Sigmoid colon (tissue), 6 donors: ENCODE measurements at regions not wholly inside any gene's neighbourhood (a gene's known extent, or its start where the extent isn't known, plus 50 kb on each side); places are given as distances from the start of the nearest gene placed in this dataset.
"Not testable (repeated sequence)": the region's sequence is repeated elsewhere in the genome, so short reads cannot be mapped to it uniquely, and the experiment has no call there.

Source experiments
- DNase-seq: peaks from one replicate; pipeline ENCODE4 v3.0.0-alpha.2; 2019
- H3K27ac ChIP-seq, 4 donors: fragments of 200-600 bp; sonication (generic); one replicate each; pipeline ENCODE4 v1.5.1; 2016 to 2019; ENCODE audit warnings: mild to moderate bottlenecking in 1 of 4
- H3K27me3 ChIP-seq, 3 donors: fragments of 200-600 bp; sonication (generic); one replicate each; pipeline ENCODE4 v1.5.1; 2019; ENCODE audit warnings: mild to moderate bottlenecking in 1 of 3
- H3K36me3 ChIP-seq, 4 donors: fragments of 200-600 bp; sonication (generic); one replicate each; pipeline ENCODE4 v1.5.1; 2016 to 2019
- H3K4me1 ChIP-seq, 4 donors: fragments of 200-600 bp; sonication (generic); one replicate each; pipeline ENCODE4 v1.5.1; 2017 to 2019
- H3K4me3 ChIP-seq, 4 donors: fragments of 200-600 bp; sonication (generic); one replicate each; pipeline ENCODE4 v1.5.1; 2017 to 2019; ENCODE audit warnings: mild to moderate bottlenecking in 2 of 4, moderate library complexity in 1 of 4
- H3K9me3 ChIP-seq, 4 donors: fragments of 200-600 bp in 3 of 4; sonication (generic) in 3 of 4; one replicate each; pipeline versions ENCODE4 v1.5.1 to v1.6.1; 2013 to 2019
- EP300 ChIP-seq, 4 donors: sonication (generic); formaldehyde crosslinking; IDR thresholded peaks; one replicate each; pipeline ENCODE4 v1.6.1; 2017; ENCODE audit warnings: antibody characterized with exemption in 4 of 4
- POLR2A ChIP-seq, 2 donors: fragments of 450-650 bp; IDR thresholded peaks; one replicate each; pipeline ENCODE4 v1.6.1; 2016; ENCODE audit warnings: antibody characterized with exemption in 2 of 2, mild to moderate bottlenecking in 2 of 2, moderate library complexity in 2 of 2
- POLR2AphosphoS5 ChIP-seq, 4 donors: sonication (generic); formaldehyde crosslinking; IDR thresholded peaks; one replicate each; pipeline ENCODE4 v1.6.1; 2017; ENCODE audit warnings: antibody characterized with exemption in 4 of 4
- WGBS, 2 donors: extraction: QIAGEN DNeasy Blood & Tissue Kit; methylation state at CpG; one replicate each; pipeline ENCODE4 v1.1.7; 2013; 5-methylcytosine and 5-hydroxymethylcytosine counted together
- intact Hi-C: fragments of 100-400 bp; cut with DNase I; formaldehyde crosslinking; loops from one replicate; pipeline ENCODE4 v1.15.1; 2023
- TF ChIP-seq, protein P1 (sequence below), 4 experiments: fragments of 450-650 bp in 3 of 4; fragments of 200-600 bp in 1 of 4; IDR thresholded peaks; one replicate each; pipeline ENCODE4 v1.5.1; 2016 to 2019; ENCODE audit warnings: antibody characterized with exemption in 4 of 4, mild to moderate bottlenecking in 3 of 4, moderate library complexity in 2 of 4
- donor health status: healthy with polysubstance abuse.
- donor health status: healthy.

DNA sequence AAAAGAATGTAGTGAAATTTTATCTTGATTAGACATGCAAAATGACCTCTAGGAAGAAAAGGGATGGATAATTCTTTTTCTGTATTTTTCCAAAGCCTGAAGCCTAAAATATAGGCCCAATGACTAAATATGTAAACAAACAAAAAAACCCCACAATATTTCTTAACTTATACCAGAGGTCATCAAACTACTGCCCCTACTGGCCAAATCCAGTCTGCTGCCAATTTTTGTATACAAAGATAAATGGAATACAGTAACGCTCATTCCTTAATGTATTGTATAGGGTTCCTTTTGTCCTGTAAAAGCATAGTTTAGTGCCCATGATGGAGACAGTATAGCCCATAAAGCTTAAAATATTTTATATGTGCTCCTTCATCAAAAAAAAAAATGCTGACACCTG, 145.7 kb upstream of the ALG10 start:
- peaks cover 0 to 2% (median 0%) of the 10 kb centered on the region in 4 donors for H3K9me3 ChIP-seq
- H3K36me3 ChIP-seq: no peaks in the 10 kb centered on the region
- H3K27ac ChIP-seq: no peak overlapping the region
- no peaks in the 10 kb centered on the region for H3K27me3 ChIP-seq
- DNase-seq: no peak
- H3K4me3 ChIP-seq: no peak overlapping the region
- WGBS, 2 donors: 46 to 98% methylated on average over 1 of the region's 1 CpG
- intact Hi-C loops: no loop called here
- TF ChIP-seq EP300 (IDR thresholded peaks at IDR 0.05) (no peak), POLR2A (IDR thresholded peaks at IDR 0.05) (no peak), POLR2AphosphoS5 (IDR thresholded peaks at IDR 0.05) (no peak)
- TF ChIP-seq, protein P1, sequence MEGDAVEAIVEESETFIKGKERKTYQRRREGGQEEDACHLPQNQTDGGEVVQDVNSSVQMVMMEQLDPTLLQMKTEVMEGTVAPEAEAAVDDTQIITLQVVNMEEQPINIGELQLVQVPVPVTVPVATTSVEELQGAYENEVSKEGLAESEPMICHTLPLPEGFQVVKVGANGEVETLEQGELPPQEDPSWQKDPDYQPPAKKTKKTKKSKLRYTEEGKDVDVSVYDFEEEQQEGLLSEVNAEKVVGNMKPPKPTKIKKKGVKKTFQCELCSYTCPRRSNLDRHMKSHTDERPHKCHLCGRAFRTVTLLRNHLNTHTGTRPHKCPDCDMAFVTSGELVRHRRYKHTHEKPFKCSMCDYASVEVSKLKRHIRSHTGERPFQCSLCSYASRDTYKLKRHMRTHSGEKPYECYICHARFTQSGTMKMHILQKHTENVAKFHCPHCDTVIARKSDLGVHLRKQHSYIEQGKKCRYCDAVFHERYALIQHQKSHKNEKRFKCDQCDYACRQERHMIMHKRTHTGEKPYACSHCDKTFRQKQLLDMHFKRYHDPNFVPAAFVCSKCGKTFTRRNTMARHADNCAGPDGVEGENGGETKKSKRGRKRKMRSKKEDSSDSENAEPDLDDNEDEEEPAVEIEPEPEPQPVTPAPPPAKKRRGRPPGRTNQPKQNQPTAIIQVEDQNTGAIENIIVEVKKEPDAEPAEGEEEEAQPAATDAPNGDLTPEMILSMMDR (IDR thresholded peaks at IDR 0.05): no peak
- no peaks in the 10 kb centered on the region for H3K4me1 ChIP-seq

DNA sequence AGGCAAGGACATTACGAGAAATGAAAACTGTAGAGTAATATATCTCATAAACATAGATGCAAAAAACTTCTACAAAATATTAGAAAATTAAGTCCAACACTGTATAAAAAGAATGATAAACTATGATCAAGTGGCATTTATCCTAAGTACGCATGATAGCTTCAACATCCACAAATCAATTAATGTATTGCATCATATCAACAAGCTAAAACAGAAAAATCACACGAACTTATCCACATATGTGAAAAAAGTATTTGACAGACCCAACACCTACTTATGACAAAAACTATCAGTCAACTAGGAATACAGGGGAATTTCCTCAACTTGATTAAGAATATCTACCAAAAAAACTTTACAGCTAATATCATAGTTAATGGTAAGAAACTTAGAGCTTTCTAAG, 129.9 kb upstream of the ALG10 start:
- TF ChIP-seq POLR2AphosphoS5 (IDR thresholded peaks at IDR 0.05) (no peak), POLR2A (IDR thresholded peaks at IDR 0.05) (no peak), EP300 (IDR thresholded peaks at IDR 0.05) (no peak)
- TF ChIP-seq, protein P1 (IDR thresholded peaks at IDR 0.05): no peak
- Histone ChIP-seq H3K9me3 (peaks cover 0 to 4% (median 0%) of the 10 kb centered on the region in 4 donors), H3K27me3 (no peaks in the 10 kb centered on the region), H3K4me3 (no peak overlapping the region), H3K4me1 (no peaks in the 10 kb centered on the region), H3K36me3 (no peaks in the 10 kb centered on the region), H3K27ac (no peak overlapping the region)
- 85 to 86% methylated on average over 3 of the region's 3 CpGs for WGBS, 2 donors
- DNase-seq: no peak
- intact Hi-C loops: no loop called here

DNA sequence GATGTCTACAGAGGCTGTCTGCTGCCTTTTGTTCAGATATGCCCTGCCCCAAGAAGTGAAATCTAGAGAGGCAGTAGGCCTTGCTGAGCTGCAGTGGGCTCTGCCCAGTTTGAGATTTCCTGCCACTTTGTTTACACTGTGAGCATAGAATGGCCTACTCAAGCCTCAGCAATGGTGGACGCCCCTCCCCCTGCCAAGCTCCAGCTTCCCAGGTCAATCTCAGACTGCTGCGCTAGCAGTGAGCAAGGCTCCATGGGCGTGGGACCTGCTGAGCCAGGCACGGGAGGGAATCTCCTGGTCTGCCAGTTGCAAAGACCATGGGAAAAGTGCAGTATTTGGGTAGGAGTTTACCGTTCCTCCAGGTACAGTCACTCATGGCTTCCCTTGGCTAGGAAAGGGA, 101.8 kb upstream of the ALG10 start:
- H3K4me1 ChIP-seq, H3K9me3 ChIP-seq, H3K27me3 ChIP-seq, intact Hi-C loops, H3K27ac ChIP-seq, H3K4me3 ChIP-seq, DNase-seq, H3K36me3 ChIP-seq: not testable (repeated sequence)
- 77 to 85% methylated on average over 5 of the region's 5 CpGs for WGBS, 2 donors

DNA sequence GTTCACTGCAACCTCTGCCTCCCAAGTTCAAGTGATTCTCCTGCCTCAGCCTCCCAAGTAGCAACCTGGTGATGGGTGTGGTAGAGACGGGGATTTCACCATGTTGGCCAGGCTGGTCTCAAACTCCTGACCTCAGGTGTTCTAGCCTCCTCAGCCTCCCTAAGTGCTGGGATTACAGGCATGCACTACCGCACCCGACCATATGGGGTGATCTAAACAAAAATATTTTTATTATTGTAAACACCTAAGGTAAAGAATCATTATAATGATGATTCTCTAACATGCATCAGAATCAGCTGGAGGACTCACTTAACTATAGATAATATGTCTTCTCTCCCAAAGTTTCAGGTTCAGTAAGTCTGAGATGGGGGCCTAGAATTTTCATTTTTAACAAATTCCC, 96.2 kb upstream of the ALG10 start:
- 71 to 91% methylated on average over 3 of the region's 3 CpGs for WGBS, 2 donors
- TF ChIP-seq EP300 (IDR thresholded peaks at IDR 0.05): no peak
- no peak for TF ChIP-seq POLR2A (IDR thresholded peaks at IDR 0.05)
- no peak for TF ChIP-seq POLR2AphosphoS5 (IDR thresholded peaks at IDR 0.05)
- TF ChIP-seq, protein P1 (IDR thresholded peaks at IDR 0.05): no peak
- Histone ChIP-seq H3K9me3 (peaks cover 0 to 2% (median 0%) of the 10 kb centered on the region in 4 donors), H3K36me3 (no peaks in the 10 kb centered on the region), H3K4me3 (no peak overlapping the region), H3K27ac (no peak overlapping the region), H3K4me1 (no peaks in the 10 kb centered on the region), H3K27me3 (no peaks in the 10 kb centered on the region)
- intact Hi-C loops: no loop called here
- DNase-seq: no peak

DNA sequence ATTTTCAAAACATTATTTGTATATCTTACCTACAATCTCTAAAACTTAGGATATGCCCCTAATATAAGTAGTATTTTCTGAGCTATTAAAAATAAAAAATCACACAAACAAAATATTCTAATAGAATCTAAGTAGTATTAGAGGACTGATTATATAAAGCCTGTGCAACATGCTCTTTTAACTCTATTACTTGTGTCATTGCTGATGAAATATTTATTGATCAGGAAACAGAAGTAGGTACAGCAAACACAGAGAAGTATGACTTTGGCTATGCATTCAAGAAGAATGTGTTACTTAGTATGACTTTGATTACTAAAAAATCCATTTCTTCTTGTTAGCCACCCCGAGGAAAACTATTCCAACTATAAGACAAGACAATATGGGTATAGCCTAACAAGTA, 84.6 kb upstream of the ALG10 start:
- H3K4me3 ChIP-seq, H3K4me1 ChIP-seq, intact Hi-C loops, H3K9me3 ChIP-seq, H3K27ac ChIP-seq, DNase-seq, H3K27me3 ChIP-seq, H3K36me3 ChIP-seq: not testable (repeated sequence)
- WGBS, 2 donors: 82 to 86% methylated on average over 1 of the region's 1 CpG

DNA sequence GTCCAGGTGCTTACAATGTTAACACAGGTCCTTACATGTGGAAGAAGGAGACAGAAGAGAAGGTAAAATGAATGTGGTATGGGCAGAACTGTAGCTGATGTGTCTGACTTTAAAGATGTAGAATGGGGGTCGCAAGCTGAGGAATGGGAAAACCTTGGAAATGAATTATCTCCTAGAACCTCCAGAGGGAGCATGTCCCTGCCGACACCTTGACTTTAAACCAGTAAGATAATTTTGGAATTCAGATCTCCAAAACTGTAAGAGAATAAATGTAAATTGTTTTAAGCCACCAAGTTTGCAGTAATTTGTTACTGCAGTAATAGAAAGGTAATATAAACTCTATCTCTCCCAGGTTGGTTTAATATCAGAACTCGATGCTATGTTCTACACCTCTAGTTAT, 80.1 kb upstream of the ALG10 start:
- no peak overlapping the region for H3K4me3 ChIP-seq
- no peak for DNase-seq
- no peak overlapping the region for H3K27ac ChIP-seq
- intact Hi-C loops: no loop called here
- H3K9me3 ChIP-seq: no peaks in the 10 kb centered on the region
- H3K36me3 ChIP-seq: no peaks in the 10 kb centered on the region
- no peaks in the 10 kb centered on the region for H3K27me3 ChIP-seq
- TF ChIP-seq POLR2AphosphoS5 (IDR thresholded peaks at IDR 0.05) (no peak), POLR2A (IDR thresholded peaks at IDR 0.05) (no peak), EP300 (IDR thresholded peaks at IDR 0.05) (no peak)
- TF ChIP-seq, protein P1 (IDR thresholded peaks at IDR 0.05): no peak
- 70 to 73% methylated on average over 3 of the region's 3 CpGs for WGBS, 2 donors
- no peaks in the 10 kb centered on the region for H3K4me1 ChIP-seq
